ENCODE measurements at regions not wholly inside any gene's neighbourhood (a gene's known extent, or its start where the extent isn't known, plus 50 kb on each side); places are given as distances from the start of the nearest gene placed in this dataset.
"Not testable (repeated sequence)": the region's sequence is repeated elsewhere in the genome, so short reads cannot be mapped to it uniquely, and the experiment has no call there.

GRCh38 chr1:90236493-90236892 is 241.6 kb downstream of the ZNF326 start:
- H3K4me1 Mint-ChIP-seq (ENCODE audit: low read depth in 2 of 2) = no peaks in the 10 kb centered on the region
- H3K27ac Mint-ChIP-seq = no peak overlapping the region
- no peaks in the 10 kb centered on the region for H3K9me3 Mint-ChIP-seq
- H3K27me3 Mint-ChIP-seq = no peaks in the 10 kb centered on the region
- no peaks in the 10 kb centered on the region for H3K36me3 Mint-ChIP-seq (ENCODE audit: insufficient read depth)
- ATAC-seq (replicated peaks) (no peak), DNase-seq (no peak)
- H3K4me3 Mint-ChIP-seq = no peak overlapping the region

GRCh38 chr1:90223401-90223800 is 228.5 kb downstream of the ZNF326 start:
- Mint-ChIP-seq H3K9me3 (no peaks in the 10 kb centered on the region), H3K4me3 (no peak overlapping the region), H3K4me1 (ENCODE audit: low read depth in 2 of 2) (no peaks in the 10 kb centered on the region), H3K27ac (no peak overlapping the region), H3K36me3 (ENCODE audit: insufficient read depth) (no peaks in the 10 kb centered on the region), H3K27me3 (peaks cover 0 to 3% of the 10 kb centered on the region in 2 donors)
- ATAC-seq (replicated peaks) = no peak
- DNase-seq = no peak

GRCh38 chr1:90220941-90221693 is 226.2 kb downstream of the ZNF326 start:
- DNase-seq = no peak
- Mint-ChIP-seq H3K9me3 (peaks cover 0 to 2% of the 10 kb centered on the region in 2 donors), H3K27ac (no peak overlapping the region), H3K36me3 (ENCODE audit: insufficient read depth) (no peaks in the 10 kb centered on the region), H3K4me1 (ENCODE audit: low read depth in 2 of 2) (no peaks in the 10 kb centered on the region), H3K4me3 (no peak overlapping the region), H3K27me3 (peaks cover 0 to 6% of the 10 kb centered on the region in 2 donors)
- no peak for ATAC-seq (replicated peaks)

GRCh38 chr1:90220496-90220895 is 225.6 kb downstream of the ZNF326 start:
- H3K4me3 Mint-ChIP-seq = no peak overlapping the region
- no peaks in the 10 kb centered on the region for H3K36me3 Mint-ChIP-seq (ENCODE audit: insufficient read depth)
- peaks cover 0 to 2% of the 10 kb centered on the region in 2 donors for H3K9me3 Mint-ChIP-seq
- H3K27ac Mint-ChIP-seq = no peak overlapping the region
- H3K4me1 Mint-ChIP-seq (ENCODE audit: low read depth in 2 of 2) = no peaks in the 10 kb centered on the region
- ATAC-seq (replicated peaks) = no peak
- DNase-seq = no peak
- peaks cover 0 to 6% of the 10 kb centered on the region in 2 donors for H3K27me3 Mint-ChIP-seq

DNA sequence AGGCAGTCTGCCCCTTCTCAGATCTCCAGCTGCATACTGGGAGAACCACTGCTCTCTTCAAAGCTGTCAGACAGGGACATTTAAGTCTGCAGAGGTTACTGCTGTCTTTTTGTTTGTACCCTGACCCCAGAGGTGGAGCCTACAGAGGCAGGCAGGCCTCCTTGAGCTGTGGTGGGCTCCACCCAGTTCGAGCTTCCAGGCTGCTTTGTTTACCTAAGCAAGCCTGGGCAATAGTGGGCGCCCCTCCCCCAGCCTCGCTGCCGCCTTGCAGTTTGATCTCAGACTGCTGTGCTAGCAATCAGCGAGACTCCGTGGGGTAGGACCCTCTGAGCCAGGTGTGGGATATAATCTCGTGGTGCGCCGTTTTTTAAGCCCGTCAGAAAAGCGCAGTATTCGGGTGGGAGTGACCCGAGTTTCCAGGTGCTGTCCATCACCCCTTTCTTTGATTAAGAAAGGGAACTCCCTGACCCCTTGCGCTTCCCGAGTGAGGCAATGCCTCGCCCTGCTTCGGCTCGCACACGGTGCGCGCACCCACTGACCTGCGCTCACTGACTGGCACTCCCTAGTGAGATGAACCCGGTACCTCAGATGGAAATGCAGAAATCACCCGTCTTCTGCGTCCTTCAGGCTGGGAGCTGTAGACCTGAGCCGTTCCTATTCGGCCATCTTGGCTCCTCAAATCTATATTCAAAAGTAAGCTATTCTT is 224.4 kb downstream of the ZNF326 start:
- not testable (repeated sequence) for H3K4me3 Mint-ChIP-seq; H3K9me3 Mint-ChIP-seq; H3K27me3 Mint-ChIP-seq; H3K4me1 Mint-ChIP-seq (ENCODE audit: low read depth in 2 of 2); ATAC-seq (replicated peaks); DNase-seq; H3K36me3 Mint-ChIP-seq (ENCODE audit: insufficient read depth); H3K27ac Mint-ChIP-seq

- no peaks in the 10 kb centered on the region for H3K36me3 Mint-ChIP-seq (ENCODE audit: insufficient read depth)
- H3K9me3 Mint-ChIP-seq = no peaks in the 10 kb centered on the region
- DNase-seq (no peak), ATAC-seq (replicated peaks) (no peak)
- H3K27me3 Mint-ChIP-seq = peaks cover 10 to 12% of the 10 kb centered on the region in 2 donors
- no peak overlapping the region for H3K27ac Mint-ChIP-seq
- H3K4me3 Mint-ChIP-seq = no peak overlapping the region
- no peaks in the 10 kb centered on the region for H3K4me1 Mint-ChIP-seq (ENCODE audit: low read depth in 2 of 2)
Measured at GRCh38 chr1:90210633-90211491, 216.0 kb downstream of the ZNF326 start.

DNA sequence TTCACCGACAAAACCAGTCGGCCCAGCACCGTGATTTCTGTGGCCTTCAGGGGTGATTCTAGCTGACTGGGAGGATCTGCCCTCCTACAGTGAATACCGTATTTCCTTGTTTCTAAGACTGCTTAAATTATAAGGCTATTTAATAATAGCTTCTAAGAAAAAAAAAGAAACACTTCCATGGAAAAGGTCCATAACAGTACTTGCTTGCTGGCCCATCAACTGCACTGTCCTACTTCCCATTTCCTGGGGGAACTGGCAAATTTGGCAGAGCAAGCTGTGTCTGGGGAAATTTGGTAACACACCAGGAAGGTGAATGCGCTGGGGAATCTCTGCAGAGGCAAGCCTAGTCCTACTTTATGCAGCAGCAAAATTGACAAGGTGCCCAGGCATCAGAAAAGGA is 214.0 kb downstream of the ZNF326 start:
- Mint-ChIP-seq H3K27me3 (peaks cover 5 to 12% of the 10 kb centered on the region in 2 donors), H3K4me3 (no peak overlapping the region), H3K36me3 (ENCODE audit: insufficient read depth) (no peaks in the 10 kb centered on the region), H3K27ac (no peak overlapping the region), H3K4me1 (ENCODE audit: low read depth in 2 of 2) (no peaks in the 10 kb centered on the region), H3K9me3 (no peaks in the 10 kb centered on the region)
- no peak for DNase-seq
- ATAC-seq (replicated peaks) = no peak

DNA sequence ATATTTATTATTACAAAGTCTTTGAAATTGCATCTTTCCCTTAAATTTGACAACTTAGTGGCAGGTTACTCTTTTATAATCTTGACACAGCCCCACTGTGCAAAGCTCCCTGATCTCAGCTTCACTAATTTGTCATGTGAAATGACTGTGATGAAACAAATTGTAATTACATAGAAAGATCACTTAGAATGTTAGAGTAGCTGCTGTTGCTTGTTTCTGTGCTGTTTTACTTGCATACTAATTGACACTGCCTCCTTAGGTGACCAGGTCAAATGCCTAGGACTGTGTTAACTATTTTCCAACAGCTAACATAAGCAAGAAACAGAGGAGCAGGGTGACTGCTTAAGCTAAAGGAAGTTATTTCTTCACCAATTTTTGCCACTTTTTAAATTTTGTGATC is 211.3 kb downstream of the ZNF326 start:
- H3K27me3 Mint-ChIP-seq = peaks cover 4 to 12% of the 10 kb centered on the region in 2 donors

DNA sequence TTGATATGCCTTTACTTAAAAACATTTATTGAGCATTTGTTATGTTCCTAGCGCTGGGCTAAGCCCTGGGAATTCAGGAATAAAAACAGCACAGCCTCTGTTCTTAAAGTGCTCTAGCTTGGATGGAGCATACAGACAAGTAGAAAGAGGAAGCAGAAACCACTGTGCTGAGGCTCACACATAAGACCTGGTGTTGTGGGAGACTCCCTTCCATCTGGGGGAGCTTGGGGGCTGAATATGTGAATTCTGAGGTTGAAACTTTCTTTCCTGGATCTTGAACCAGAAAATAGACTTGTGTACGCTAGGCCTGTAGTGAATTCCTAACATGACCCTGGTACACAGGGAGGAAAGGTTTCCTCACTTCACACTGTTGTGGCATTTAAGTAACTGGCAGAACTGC is 209.9 kb downstream of the ZNF326 start:
- peaks cover 4 to 20% of the 10 kb centered on the region in 2 donors for H3K27me3 Mint-ChIP-seq
- no peaks in the 10 kb centered on the region for H3K9me3 Mint-ChIP-seq
- H3K4me1 Mint-ChIP-seq (ENCODE audit: low read depth in 2 of 2) = no peaks in the 10 kb centered on the region
- DNase-seq (no peak), ATAC-seq (replicated peaks) (no peak)
- no peak overlapping the region for H3K27ac Mint-ChIP-seq
- no peaks in the 10 kb centered on the region for H3K36me3 Mint-ChIP-seq (ENCODE audit: insufficient read depth)
- no peak overlapping the region for H3K4me3 Mint-ChIP-seq

More for the DNA sequence above, 211.3 kb downstream of the ZNF326 start:
- DNase-seq = no peak
- ATAC-seq (replicated peaks) = no peak
- no peak overlapping the region for H3K27ac Mint-ChIP-seq
- H3K9me3 Mint-ChIP-seq = no peaks in the 10 kb centered on the region
- H3K4me3 Mint-ChIP-seq = no peak overlapping the region
- no peaks in the 10 kb centered on the region for H3K36me3 Mint-ChIP-seq (ENCODE audit: insufficient read depth)
- H3K4me1 Mint-ChIP-seq (ENCODE audit: low read depth in 2 of 2) = no peaks in the 10 kb centered on the region

DNA sequence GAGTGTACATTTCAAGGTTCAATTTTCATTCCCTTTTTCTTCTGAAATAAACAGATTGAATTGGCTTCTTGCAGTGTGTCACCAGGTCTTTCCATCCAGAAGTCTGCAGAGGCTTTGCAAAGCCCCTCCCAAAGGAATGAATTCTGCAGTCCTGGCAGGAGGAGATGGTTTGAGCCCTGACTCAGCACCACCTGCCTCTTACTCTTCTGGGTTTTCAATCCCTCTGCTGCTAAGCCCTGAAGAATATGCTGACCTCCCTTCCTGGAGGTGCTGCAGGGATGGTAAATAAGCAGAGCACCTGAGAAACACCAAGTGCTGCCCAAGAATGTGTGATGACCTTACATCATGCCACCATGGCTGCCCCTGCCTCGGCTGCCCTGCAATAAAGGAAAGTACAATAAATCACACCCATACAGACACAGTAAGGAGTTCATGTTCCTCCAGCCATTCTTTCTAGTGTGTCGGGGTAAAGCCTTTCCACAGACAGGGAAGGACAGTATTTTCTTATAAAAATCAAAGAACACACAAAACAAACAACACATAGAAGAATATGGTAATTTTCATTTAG is 209.2 kb downstream of the ZNF326 start:
- no peaks in the 10 kb centered on the region for H3K9me3 Mint-ChIP-seq

DNA sequence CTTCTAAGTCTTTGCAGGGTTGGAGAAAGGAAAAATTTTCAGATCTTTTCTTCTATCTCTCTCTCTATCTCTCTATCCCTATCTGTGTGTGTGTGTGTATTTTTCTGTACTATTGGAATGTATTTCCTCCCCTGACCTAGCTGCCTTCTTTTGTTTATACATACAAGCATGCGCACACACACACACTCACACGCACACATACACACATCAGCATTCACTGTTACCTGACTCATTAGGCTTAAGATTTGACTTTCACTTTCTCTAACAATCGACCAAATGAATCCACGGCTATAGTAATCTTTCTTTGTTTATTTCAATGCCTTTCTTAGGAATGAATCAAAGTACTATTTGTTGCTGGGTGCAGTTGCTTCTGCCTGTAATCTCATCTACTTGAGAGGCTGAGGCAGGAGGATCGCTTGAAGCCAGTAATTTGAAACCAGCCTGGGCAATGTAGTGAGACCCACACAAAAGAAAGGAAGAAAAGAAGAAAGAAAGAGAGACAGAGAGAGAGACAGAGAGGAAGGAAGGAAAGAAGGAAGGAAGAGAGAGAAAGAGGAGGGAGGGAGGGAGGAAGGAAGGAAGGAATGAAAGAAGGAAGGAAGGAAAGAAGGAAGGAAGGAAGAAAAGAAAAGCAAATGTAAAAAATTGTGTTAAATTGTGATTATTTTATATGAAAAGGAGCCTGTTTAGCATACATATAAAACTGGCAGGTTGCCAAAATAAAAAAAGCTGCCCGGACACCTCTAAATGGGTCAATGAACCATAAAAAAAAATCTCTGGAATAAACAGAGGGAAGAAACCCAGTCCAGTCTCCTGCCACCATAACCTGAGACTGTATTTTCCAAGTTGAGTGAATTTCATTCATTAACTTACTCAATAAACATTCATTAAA is 206.8 kb downstream of the ZNF326 start:
- no peaks in the 10 kb centered on the region for H3K9me3 Mint-ChIP-seq
- ATAC-seq (replicated peaks) = no peak
- no peaks in the 10 kb centered on the region for H3K4me1 Mint-ChIP-seq (ENCODE audit: low read depth in 2 of 2)

More for the DNA sequence above, 209.2 kb downstream of the ZNF326 start:
- DNase-seq = no peak
- Mint-ChIP-seq H3K27me3 (peaks cover 4 to 20% of the 10 kb centered on the region in 2 donors), H3K4me1 (ENCODE audit: low read depth in 2 of 2) (no peaks in the 10 kb centered on the region), H3K27ac (no peak overlapping the region), H3K4me3 (no peak overlapping the region), H3K36me3 (ENCODE audit: insufficient read depth) (no peaks in the 10 kb centered on the region)
- no peak for ATAC-seq (replicated peaks)

DNA sequence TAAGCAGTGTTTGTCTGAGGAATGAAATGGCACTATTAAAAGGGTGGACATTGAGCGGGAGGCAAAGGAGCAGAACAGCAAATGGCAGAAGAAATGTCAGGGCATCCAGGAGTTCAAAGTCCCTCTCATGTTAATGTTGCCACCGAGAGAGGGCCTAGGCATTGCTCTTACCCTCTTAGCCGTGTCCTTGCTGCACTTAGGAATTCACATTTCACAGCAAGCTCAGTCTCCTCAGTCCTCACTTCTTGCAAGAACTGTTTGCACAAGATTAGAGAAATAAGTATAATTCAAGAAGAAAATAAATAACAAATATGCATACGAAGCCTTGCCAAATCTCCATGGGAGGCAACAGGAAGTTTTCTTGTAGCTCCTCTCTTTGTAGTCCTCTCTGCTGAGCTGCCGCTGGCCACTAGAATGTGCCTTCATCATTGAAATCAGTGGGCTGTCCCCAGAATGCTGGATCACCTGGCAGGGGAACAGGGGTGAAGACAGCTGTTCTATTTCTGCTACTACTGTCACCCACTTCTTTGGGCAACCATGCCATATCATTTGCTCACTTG is 205.8 kb downstream of the ZNF326 start:
- no peak for ATAC-seq (replicated peaks)

More for the DNA sequence above, 206.8 kb downstream of the ZNF326 start:
- DNase-seq = no peak
- Mint-ChIP-seq H3K27ac (no peak overlapping the region), H3K27me3 (peaks cover 9 to 22% of the 10 kb centered on the region in 2 donors), H3K4me3 (no peak overlapping the region), H3K36me3 (ENCODE audit: insufficient read depth) (peaks cover 3% of the 10 kb centered on the region)

More for the DNA sequence above, 205.8 kb downstream of the ZNF326 start:
- H3K27ac Mint-ChIP-seq = no peak overlapping the region
- no peak for DNase-seq
- peaks cover 16 to 31% of the 10 kb centered on the region in 2 donors for H3K27me3 Mint-ChIP-seq
- H3K4me1 Mint-ChIP-seq (ENCODE audit: low read depth in 2 of 2) = no peaks in the 10 kb centered on the region
- H3K36me3 Mint-ChIP-seq (ENCODE audit: insufficient read depth) = peaks cover 3% of the 10 kb centered on the region
- H3K9me3 Mint-ChIP-seq = no peaks in the 10 kb centered on the region
- no peak overlapping the region for H3K4me3 Mint-ChIP-seq
